OCI-LY3 (cell line): ENCODE measurements at regions not wholly inside any gene's neighbourhood (a gene's known extent, or its start where the extent isn't known, plus 50 kb on each side); places are given as distances from the start of the nearest gene placed in this dataset.

Experiments used
- H2AFZ ChIP-seq: fragments of 200-600, 300-600 bp; shearing (Covaris generic); 2 replicates; pipeline ENCODE4 v1.6.0; 2014; ENCODE audit warnings: antibody characterized with exemption, low read depth, low read length
- H3K27ac ChIP-seq: fragments of 200-600, 300-600 bp; sonication (generic); 2 replicates; pipeline ENCODE4 v1.5.1; 2014; ENCODE audit warnings: mild to moderate bottlenecking, low read length, moderate library complexity, mixed read lengths
- H3K27me3 ChIP-seq: fragments of 200-600, 300-600 bp; sonication (generic); 2 replicates; pipeline ENCODE4 v1.6.1; 2014; ENCODE audit warnings: low read depth, low read length, mixed read lengths
- H3K36me3 ChIP-seq: fragments of 200-600, 300-600 bp; sonication (generic); replicated peaks from 2 replicates; pipeline ENCODE3; 2014; ENCODE audit warnings: low read depth, low read length, mixed read lengths
- H3K4me1 ChIP-seq: fragments of 300-600, 200-600 bp; sonication (generic); 2 replicates; pipeline ENCODE4 v1.6.1; 2014; ENCODE audit warnings: low read length, mixed read lengths
- H3K4me2 ChIP-seq: fragments of 200-600, 300-600 bp; sonication (generic); 2 replicates; pipeline ENCODE4 v1.6.1; 2014; ENCODE audit warnings: low read length, mixed read lengths
- H3K4me3 ChIP-seq: fragments of 300-600, 200-600 bp; sonication (generic); 2 replicates; pipeline ENCODE4 v1.5.1; 2014; ENCODE audit warnings: antibody characterized with exemption, mild to moderate bottlenecking, low read length, moderate library complexity
- H3K79me2 ChIP-seq: fragments of 300-600, 200-600 bp; shearing (Covaris generic); 2 replicates; pipeline ENCODE4 v1.6.1; 2014; ENCODE audit warnings: mild to moderate bottlenecking, low read length, mixed read lengths
- H3K9ac ChIP-seq: fragments of 300-600, 200-600 bp; shearing (Covaris generic); 2 replicates; pipeline ENCODE4 v1.6.0; 2014; ENCODE audit warnings: mild to moderate bottlenecking, low read length, moderate library complexity
- H3K9me3 ChIP-seq: fragments of 200-600, 300-600 bp; shearing (Covaris generic); 2 replicates; pipeline ENCODE4 v1.6.1; 2014; ENCODE audit warnings: low read length, mixed read lengths; ENCODE audit not compliant: insufficient read depth
- H4K20me1 ChIP-seq: fragments of 200-600, 300-600 bp; sonication (generic); 2 replicates; pipeline ENCODE4 v1.6.1; 2016; ENCODE audit warnings: low read length, mixed read lengths; ENCODE audit not compliant: insufficient read depth
- EZH2phosphoT487 ChIP-seq: fragments of 200-600 bp; shearing (Covaris generic); IDR thresholded peaks from 2 replicates; pipeline ENCODE4 v1.6.1; 2018; ENCODE audit warnings: antibody characterized with exemption, mixed run types, low read depth
- TF ChIP-seq, protein P1 (sequence below): fragments of 200-600, 300-600 bp; sonication (generic); IDR thresholded peaks from 2 replicates; pipeline ENCODE4 v1.5.1; 2014; ENCODE audit warnings: antibody characterized with exemption, low read length, low read depth

DNA sequence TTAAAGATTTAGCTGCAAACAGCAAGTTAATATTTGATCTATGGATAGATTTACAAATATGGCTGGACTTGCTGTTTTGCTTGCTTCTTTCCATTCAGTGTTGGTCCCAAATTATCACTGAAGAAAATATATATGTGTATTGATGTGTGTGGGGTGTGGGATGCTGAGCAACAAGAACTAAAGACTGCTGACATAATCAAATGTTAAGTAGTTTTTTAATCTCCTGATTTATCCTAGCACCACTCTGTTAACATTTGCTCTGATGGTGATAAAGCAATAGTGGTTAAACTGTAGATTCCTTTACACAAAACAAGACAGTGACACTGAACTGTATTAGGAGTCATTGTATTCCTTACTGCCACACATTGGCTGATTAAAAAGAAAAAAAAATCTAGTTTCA, 1023.5 kb upstream of the B3GALT2 start:
- H3K4me2 ChIP-seq = no peak overlapping the region
- no peak overlapping the region for H3K9ac ChIP-seq
- TF ChIP-seq, protein P1, sequence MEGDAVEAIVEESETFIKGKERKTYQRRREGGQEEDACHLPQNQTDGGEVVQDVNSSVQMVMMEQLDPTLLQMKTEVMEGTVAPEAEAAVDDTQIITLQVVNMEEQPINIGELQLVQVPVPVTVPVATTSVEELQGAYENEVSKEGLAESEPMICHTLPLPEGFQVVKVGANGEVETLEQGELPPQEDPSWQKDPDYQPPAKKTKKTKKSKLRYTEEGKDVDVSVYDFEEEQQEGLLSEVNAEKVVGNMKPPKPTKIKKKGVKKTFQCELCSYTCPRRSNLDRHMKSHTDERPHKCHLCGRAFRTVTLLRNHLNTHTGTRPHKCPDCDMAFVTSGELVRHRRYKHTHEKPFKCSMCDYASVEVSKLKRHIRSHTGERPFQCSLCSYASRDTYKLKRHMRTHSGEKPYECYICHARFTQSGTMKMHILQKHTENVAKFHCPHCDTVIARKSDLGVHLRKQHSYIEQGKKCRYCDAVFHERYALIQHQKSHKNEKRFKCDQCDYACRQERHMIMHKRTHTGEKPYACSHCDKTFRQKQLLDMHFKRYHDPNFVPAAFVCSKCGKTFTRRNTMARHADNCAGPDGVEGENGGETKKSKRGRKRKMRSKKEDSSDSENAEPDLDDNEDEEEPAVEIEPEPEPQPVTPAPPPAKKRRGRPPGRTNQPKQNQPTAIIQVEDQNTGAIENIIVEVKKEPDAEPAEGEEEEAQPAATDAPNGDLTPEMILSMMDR = no peak
- H3K27ac ChIP-seq = no peak overlapping the region
- H3K36me3 ChIP-seq = no peaks in the 10 kb centered on the region
- H2AFZ ChIP-seq = no peak overlapping the region
- no peaks in the 10 kb centered on the region for H3K27me3 ChIP-seq
- H3K79me2 ChIP-seq = no peaks in the 10 kb centered on the region
- H3K4me3 ChIP-seq = no peak overlapping the region
- no peaks in the 10 kb centered on the region for H3K9me3 ChIP-seq
- no peaks in the 10 kb centered on the region for H3K4me1 ChIP-seq
- H4K20me1 ChIP-seq = no peaks in the 10 kb centered on the region

DNA sequence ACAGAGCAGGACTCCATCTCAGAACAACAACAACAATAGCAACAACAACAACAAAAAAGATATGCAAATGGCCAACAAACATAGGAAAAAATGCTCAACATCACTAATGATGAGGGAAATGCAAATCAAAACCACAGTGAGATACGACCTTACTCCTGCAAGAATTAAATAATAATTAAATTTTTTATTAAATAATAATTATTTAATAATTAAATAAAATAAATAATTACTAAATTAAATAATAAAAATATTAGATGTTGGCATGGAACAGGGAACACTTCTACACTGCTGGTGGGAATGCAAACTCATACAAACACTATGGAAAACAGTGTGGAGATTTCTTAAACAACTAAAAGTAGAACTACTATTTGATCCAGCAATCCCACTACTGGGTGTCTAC, 1022.3 kb upstream of the B3GALT2 start:
- no peak overlapping the region for H2AFZ ChIP-seq
- no peak overlapping the region for H3K27ac ChIP-seq
- no peaks in the 10 kb centered on the region for H3K27me3 ChIP-seq
- H3K9me3 ChIP-seq = no peaks in the 10 kb centered on the region
- no peak overlapping the region for H3K4me3 ChIP-seq
- H3K9ac ChIP-seq = no peak overlapping the region
- no peaks in the 10 kb centered on the region for H3K36me3 ChIP-seq
- TF ChIP-seq, protein P1 = no peak
- TF ChIP-seq EZH2phosphoT487 = no peak
- no peak overlapping the region for H3K4me2 ChIP-seq
- no peaks in the 10 kb centered on the region for H4K20me1 ChIP-seq
- H3K4me1 ChIP-seq = no peaks in the 10 kb centered on the region
- H3K79me2 ChIP-seq = no peaks in the 10 kb centered on the region

DNA sequence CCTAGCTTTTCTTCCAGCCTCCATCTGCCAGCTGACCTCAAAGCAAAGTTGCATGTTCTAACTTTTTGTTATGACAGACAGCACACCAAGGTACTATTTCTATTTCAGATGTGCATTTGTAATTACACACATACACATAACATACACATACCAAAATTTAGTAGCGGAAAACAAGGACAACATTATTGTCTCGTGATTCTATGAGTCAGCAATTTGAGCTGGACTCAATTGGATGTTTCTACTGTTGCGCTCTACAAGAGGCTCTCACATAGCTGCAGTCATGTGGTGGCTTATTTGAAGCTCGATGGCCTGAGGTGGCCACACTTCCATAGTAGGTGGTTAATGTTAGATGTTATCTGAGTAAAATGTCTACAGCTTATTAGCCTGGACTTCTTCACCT, 1010.1 kb upstream of the B3GALT2 start:
- Histone ChIP-seq H3K27ac (no peak overlapping the region), H3K4me3 (no peak overlapping the region), H3K79me2 (no peaks in the 10 kb centered on the region), H3K36me3 (no peaks in the 10 kb centered on the region), H3K9ac (no peak overlapping the region), H3K4me2 (no peak overlapping the region), H3K27me3 (no peaks in the 10 kb centered on the region), H4K20me1 (no peaks in the 10 kb centered on the region), H2AFZ (no peak overlapping the region), H3K4me1 (no peaks in the 10 kb centered on the region), H3K9me3 (no peaks in the 10 kb centered on the region)
- TF ChIP-seq EZH2phosphoT487 = no peak
- TF ChIP-seq, protein P1 = no peak

DNA sequence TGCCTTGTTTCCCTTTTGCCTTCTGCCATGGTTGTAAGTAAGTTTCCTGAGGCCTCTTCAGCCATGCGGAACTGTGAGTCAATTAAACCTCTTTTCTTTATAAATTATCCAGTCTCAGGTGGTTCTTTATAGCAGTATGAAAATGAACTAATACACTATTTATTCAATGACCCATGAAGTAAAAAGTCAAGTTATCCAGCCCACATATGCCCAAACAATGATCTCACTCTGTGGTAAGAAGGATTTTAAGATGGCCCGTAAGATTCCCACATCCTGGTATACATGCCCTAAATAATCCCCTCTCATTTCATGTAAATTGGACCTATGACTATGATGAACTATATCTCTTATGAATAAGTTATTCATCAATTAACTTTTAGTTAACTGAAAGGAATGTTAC, 1008.3 kb upstream of the B3GALT2 start:
- H4K20me1 ChIP-seq = no peaks in the 10 kb centered on the region
- no peak overlapping the region for H3K27ac ChIP-seq
- no peaks in the 10 kb centered on the region for H3K4me1 ChIP-seq
- no peak overlapping the region for H2AFZ ChIP-seq
- no peaks in the 10 kb centered on the region for H3K27me3 ChIP-seq
- no peak overlapping the region for H3K4me2 ChIP-seq
- H3K9ac ChIP-seq = no peak overlapping the region
- H3K4me3 ChIP-seq = no peak overlapping the region
- TF ChIP-seq, protein P1 = no peak
- TF ChIP-seq EZH2phosphoT487 = no peak
- H3K36me3 ChIP-seq = no peaks in the 10 kb centered on the region
- H3K9me3 ChIP-seq = no peaks in the 10 kb centered on the region
- no peaks in the 10 kb centered on the region for H3K79me2 ChIP-seq
